HG02610 (cell line): ENCODE measurements at regions not wholly inside any gene's neighbourhood (a gene's known extent, or its start where the extent isn't known, plus 50 kb on each side); places are given as distances from the start of the nearest gene placed in this dataset.
"Not testable (repeated sequence)": the region's sequence is repeated elsewhere in the genome, so short reads cannot be mapped to it uniquely, and the experiment has no call there.

Experiments used
- ATAC-seq: cut with Tn5 transposase; IDR thresholded peaks from one replicate; pipeline ENCODE4 v1.9.1; 2021; ENCODE audit warnings: mild to moderate bottlenecking, moderate library complexity; ENCODE audit not compliant: unreplicated experiment

GRCh38 chr3:36063992-36064391 is 316.3 kb upstream of the STAC start:
- no peak for ATAC-seq

- no peak for ATAC-seq
Observed at GRCh38 chr3:36065321-36065720, 315.0 kb upstream of the STAC start.

DNA sequence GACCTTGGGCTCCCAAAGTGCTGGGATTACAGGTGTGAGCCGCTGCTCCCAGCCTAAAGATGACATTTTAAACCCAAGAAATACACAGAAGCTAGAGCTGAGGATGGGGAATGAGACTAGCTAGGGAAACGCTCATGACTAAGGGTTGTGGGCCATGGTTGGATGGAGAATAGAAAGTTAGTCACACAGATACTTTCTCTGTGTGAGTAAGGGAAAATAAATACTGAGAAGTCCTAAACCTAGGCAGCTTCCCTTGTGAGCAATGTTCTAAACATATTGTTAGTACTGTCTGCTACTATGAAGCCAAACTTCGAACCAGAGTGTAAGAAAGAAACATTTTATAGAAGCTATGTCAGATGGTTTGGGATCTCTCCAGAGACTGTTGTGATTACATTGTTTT is 304.8 kb upstream of the STAC start:
- no peak for ATAC-seq

GRCh38 chr3:36077320-36077719 is 303.0 kb upstream of the STAC start:
- no peak for ATAC-seq

DNA sequence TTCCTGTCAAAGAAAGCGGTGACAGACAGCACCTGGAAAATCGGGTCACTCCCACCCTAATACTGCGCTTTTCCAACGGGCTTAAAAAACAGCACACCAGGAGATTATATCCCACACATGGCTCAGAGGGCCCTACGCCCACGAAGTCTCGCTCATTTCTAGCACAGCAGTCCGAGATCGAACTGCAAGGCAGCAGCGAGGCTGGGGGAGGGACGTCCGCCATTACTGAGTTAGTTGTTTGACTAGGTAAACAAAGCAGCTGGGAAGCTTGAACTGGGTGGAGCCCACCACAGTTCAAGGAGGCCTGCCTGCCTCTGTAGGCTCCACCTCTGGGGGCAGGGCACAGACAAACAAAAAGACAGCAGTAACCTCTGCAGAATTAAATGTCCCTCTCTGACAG is 297.3 kb upstream of the STAC start:
- ATAC-seq = not testable (repeated sequence)

- no peak for ATAC-seq
Observed at GRCh38 chr3:36095238-36095637, 285.1 kb upstream of the STAC start.

DNA sequence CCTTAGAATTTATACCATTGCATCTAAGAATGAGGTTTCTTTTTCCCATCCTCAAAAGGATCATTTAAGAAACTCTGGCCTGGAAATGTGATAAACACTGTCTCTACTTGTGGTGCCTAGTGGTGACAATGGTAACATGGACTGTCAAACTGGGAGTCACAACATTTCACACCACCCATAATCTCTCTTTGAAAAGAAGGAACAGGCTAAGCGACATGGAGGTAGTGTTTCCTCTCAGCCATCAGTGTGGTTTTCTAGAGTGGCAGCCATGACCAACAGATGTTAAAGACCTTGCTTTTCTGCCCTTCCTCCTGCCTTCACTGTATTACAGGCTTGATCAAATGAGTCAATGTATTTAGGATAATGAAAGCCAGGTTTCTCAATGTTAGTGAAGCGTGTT is 283.1 kb upstream of the STAC start:
- ATAC-seq = no peak

DNA sequence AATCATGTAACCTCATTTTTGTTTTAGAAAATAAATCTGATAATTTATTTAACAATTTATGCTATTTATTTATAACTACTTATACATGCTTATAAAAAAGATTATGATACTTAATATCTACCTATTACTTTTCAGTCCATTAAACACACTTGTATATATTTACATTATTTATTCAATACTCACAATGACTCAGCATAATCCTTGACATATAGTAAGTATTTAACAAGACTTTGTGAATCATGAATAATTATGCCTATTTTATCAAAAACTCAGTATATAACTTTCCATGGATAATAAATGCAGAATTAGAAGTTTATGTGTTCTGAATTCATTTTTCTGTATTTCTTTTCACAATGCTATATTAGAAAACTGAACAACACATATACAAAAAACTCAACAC is 266.0 kb upstream of the STAC start:
- no peak for ATAC-seq

- ATAC-seq = no peak
Observed at GRCh38 chr3:36124118-36124796, 256.0 kb upstream of the STAC start.

DNA sequence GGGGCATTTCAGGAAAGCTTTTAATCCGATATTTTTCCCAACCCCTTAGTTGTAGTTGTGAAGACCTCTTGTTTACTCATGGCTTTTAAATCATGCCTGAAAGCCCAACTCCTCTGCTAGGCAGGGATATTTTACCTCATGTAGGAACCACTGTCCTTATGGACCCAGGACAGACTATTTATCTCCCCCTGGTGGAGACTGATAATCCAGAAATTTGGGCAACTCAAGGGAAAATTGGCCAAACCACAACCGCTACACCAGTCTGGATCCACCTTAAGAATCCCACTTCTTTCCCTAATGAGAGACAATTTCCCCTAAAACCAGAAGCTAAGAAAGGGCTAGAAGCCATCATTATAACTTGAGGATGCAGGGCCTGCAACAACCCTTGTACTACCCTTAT is 248.1 kb upstream of the STAC start:
- no peak for ATAC-seq

DNA sequence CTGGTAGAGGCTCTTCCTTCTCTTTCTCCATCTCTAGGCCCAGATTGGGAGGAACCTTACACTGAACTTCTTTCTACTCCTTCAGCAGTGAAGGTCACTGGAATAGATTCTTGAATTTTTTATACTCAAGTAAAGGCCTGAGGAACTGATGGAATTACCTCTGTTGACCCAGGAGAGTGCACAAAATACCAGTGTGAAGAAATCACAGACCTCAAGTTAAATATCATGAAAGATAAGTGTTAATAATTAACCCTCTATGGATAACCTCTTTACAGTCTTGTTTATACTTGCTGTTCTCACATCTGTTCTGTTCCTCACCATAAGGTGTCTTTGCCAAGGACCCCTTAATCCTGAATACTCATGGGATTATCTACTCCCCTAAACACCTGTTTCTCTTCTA is 244.4 kb upstream of the STAC start:
- no peak for ATAC-seq

DNA sequence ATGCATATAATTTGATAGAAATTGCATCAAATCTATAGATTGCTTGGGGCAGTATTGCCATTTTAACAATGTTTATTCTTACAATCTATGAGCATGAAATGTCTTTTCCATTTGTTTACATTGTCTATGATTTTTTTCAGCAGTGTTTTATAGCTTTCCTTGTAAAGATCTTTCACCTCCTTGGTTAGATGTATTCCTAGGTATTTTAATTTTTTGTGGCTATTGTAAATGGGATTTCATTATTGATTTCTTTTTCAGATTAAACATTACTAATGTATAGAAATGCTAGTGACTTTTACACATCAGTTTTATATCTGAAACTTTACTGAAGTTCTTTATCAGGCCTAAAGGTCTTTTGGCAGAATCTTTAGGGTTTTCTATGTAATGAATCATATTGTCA is 237.6 kb upstream of the STAC start:
- no peak for ATAC-seq

GRCh38 chr3:36146404-36146803 is 233.9 kb upstream of the STAC start:
- no peak for ATAC-seq

GRCh38 chr3:36147934-36148558 is 232.3 kb upstream of the STAC start:
- no peak for ATAC-seq

GRCh38 chr3:36149447-36149865 is 230.8 kb upstream of the STAC start:
- no peak for ATAC-seq

GRCh38 chr3:36155515-36155914 is 224.8 kb upstream of the STAC start:
- no peak for ATAC-seq

DNA sequence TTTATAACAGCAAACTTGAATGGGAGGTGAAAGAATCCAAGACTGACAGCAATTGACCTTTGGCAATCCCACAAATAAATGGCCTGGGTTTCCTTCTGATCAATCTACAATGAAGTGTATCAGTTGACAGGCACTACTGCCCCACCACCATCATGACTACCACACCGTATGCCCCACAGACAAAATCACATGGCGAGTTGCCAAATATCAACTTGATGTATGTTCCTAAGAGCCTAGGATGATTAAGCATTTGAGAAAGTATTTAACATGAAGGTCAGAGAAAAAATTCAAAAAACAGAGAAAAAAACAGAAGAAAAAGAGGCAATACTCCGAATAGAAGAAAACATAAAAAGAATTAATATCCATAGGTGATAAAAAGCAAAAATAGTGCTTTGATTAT is 215.9 kb upstream of the STAC start:
- ATAC-seq = no peak

DNA sequence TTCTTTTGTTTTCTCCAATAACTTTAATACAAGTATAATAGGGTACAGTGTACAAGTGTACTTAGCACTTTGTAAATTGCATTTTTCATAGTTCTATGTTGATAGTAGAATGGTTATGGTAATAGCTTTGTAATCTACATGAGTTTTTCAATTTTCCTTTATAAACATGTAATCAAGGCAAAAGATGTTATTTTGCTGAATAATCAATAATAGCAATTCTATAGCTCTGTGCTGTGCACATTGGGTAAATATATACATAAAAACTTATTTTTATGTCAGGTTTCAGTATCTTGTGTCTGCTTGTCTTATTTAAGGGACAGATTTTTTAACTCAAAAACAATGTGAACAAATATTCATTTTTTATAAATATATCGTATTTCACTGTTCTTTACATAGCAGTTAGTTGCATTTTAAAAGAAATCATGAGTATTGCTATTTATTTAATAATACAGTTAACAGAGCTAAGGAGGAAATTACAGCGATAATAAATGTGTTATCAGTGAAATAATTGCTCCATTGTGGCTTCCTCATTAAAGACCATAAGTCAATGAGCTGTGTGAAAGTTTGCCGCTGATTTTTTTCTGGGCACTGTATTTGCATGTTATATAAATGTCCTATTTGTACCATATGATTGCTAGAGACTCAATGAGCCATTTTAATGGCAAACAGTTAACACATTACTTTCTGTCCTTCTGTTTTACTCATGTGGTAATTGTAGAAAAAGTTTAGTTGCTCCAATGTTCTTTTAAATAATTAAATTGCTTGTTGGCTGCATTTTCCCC is 214.6 kb upstream of the STAC start:
- no peak for ATAC-seq

GRCh38 chr3:36166477-36166876 is 213.8 kb upstream of the STAC start:
- no peak for ATAC-seq

DNA sequence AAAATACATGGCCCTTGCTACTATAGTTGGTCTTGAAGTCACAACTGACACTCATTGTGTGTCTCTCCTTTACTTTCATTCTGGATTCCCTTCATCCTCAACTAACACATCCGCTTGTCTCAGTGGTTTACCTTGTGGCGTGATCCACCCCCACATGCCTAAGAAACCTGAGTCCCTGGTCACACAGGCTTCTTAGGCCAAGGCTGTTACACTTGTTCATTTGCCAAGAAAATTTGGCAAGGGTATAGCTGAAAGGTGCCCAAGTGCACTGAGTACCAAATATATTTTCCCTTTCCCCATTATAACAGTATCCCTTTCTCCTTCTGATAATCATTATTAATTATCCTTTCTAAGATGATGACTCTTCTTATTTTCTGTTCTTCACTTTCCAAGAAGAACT is 207.6 kb upstream of the STAC start:
- no peak for ATAC-seq

- ATAC-seq = no peak
Observed at GRCh38 chr3:36175113-36175812, 205.0 kb upstream of the STAC start.
